ENCODE measurements at regions not wholly inside any gene's neighbourhood (a gene's known extent, or its start where the extent isn't known, plus 50 kb on each side); places are given as distances from the start of the nearest gene placed in this dataset.

DNA sequence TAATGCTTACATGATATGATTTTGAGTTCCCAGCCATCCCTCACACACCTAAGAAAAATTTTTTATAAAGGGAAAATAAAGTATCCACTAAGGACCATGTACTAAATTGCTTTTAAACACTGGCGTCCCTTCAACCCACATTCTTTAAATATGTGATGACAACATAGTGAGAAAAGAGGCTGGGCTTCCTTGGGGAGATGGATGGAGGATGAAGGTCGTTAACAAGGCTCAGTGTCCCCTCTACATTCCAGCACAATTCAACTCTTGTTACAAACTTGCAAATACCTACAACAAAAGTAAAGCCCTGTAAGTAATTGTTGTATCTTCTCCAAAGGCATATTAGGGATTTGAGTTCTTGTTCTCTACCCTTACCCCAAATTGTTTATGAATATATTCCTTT is 87.2 kb upstream of the SLC4A7 start:
- TF ChIP-seq, protein P1, sequence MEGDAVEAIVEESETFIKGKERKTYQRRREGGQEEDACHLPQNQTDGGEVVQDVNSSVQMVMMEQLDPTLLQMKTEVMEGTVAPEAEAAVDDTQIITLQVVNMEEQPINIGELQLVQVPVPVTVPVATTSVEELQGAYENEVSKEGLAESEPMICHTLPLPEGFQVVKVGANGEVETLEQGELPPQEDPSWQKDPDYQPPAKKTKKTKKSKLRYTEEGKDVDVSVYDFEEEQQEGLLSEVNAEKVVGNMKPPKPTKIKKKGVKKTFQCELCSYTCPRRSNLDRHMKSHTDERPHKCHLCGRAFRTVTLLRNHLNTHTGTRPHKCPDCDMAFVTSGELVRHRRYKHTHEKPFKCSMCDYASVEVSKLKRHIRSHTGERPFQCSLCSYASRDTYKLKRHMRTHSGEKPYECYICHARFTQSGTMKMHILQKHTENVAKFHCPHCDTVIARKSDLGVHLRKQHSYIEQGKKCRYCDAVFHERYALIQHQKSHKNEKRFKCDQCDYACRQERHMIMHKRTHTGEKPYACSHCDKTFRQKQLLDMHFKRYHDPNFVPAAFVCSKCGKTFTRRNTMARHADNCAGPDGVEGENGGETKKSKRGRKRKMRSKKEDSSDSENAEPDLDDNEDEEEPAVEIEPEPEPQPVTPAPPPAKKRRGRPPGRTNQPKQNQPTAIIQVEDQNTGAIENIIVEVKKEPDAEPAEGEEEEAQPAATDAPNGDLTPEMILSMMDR (IDR thresholded peaks at IDR 0.05; ENCODE audit: low read depth, low read length, missing input control) = no peak
- TF ChIP-seq SP1 (IDR thresholded peaks at IDR 0.05) (no peak), TAF1 (conservative IDR thresholded peaks at IDR 0.05) (no peak), RAD21 (IDR thresholded peaks at IDR 0.05) (no peak), EGR1 (IDR thresholded peaks at IDR 0.05; ENCODE audit: low read depth in 2 of 2) (no peak), JUND (IDR thresholded peaks at IDR 0.05) (no peak), YY1 (IDR thresholded peaks at IDR 0.05) (no peak), ZBTB33 (IDR thresholded peaks at IDR 0.05) (no peak), GABPA (IDR thresholded peaks at IDR 0.05 in 1 of 2, conservative IDR thresholded peaks at IDR 0.05 in 1 of 2) (no peak)
- TF ChIP-seq, protein P2, sequence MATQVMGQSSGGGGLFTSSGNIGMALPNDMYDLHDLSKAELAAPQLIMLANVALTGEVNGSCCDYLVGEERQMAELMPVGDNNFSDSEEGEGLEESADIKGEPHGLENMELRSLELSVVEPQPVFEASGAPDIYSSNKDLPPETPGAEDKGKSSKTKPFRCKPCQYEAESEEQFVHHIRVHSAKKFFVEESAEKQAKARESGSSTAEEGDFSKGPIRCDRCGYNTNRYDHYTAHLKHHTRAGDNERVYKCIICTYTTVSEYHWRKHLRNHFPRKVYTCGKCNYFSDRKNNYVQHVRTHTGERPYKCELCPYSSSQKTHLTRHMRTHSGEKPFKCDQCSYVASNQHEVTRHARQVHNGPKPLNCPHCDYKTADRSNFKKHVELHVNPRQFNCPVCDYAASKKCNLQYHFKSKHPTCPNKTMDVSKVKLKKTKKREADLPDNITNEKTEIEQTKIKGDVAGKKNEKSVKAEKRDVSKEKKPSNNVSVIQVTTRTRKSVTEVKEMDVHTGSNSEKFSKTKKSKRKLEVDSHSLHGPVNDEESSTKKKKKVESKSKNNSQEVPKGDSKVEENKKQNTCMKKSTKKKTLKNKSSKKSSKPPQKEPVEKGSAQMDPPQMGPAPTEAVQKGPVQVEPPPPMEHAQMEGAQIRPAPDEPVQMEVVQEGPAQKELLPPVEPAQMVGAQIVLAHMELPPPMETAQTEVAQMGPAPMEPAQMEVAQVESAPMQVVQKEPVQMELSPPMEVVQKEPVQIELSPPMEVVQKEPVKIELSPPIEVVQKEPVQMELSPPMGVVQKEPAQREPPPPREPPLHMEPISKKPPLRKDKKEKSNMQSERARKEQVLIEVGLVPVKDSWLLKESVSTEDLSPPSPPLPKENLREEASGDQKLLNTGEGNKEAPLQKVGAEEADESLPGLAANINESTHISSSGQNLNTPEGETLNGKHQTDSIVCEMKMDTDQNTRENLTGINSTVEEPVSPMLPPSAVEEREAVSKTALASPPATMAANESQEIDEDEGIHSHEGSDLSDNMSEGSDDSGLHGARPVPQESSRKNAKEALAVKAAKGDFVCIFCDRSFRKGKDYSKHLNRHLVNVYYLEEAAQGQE (IDR thresholded peaks at IDR 0.05) = no peak
- TF ChIP-seq, protein P3, sequence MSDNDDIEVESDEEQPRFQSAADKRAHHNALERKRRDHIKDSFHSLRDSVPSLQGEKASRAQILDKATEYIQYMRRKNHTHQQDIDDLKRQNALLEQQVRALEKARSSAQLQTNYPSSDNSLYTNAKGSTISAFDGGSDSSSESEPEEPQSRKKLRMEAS (IDR thresholded peaks at IDR 0.05) = no peak
- TF ChIP-seq, protein P4, sequence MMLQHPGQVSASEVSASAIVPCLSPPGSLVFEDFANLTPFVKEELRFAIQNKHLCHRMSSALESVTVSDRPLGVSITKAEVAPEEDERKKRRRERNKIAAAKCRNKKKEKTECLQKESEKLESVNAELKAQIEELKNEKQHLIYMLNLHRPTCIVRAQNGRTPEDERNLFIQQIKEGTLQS (IDR thresholded peaks at IDR 0.05) = no peak

All from liver (tissue), 3 donors.